ENCODE measurements at regions not wholly inside any gene's neighbourhood (a gene's known extent, or its start where the extent isn't known, plus 50 kb on each side); places are given as distances from the start of the nearest gene placed in this dataset.

DNA sequence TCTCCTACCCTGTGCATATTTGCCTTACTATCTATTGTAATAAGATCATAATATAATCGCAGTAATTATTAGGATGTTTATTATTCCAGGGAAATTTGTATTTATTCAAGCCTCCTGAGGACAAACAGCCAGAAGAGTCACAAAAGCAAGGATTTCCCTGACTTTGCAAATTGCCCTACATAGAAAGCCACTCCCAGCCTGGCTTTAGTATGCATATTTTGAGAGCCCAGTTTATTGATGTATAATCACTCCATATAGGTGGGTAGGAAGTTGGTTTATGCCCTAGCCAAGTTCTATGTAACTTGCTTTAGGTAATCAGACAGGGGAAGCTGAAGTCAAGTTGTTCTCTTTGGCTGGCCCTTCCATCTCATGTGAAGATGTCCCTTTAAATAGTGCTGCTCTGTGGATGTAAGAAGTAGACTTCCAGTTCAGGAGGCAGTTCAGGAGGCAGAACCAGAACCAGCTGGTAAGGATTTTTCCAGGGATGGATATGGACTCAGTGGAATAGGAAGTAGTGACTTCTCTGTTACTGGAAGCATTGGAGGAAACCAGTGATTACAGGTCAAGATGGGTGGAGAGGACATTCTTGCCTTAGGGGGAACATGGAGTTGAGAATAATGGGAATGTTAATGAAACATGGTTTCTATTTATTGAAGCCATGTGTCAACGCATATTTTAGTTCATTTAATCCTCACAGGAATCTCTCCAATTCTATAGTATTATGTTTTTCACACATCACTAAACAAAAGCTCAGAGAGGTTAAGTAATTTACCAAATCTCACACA, 70.5 kb upstream of the KIT start:
- Histone ChIP-seq H3K27me3 (ENCODE audit: control insufficient read depth in 2 of 2, insufficient read depth in 2 of 2, low read length in 2 of 2) (peaks cover 2% of the 10 kb centered on the region in 2 experiments), H3K4me2 (ENCODE audit: insufficient read depth, low read length) (no peak overlapping the region), H3K4me3 (replicated peaks in 1 of 3; ENCODE audit: insufficient read depth in 1 of 3, low read depth in 1 of 3, low read length in 3 of 3) (no peak overlapping the region), H3K9me3 (replicated peaks; ENCODE audit: control insufficient read depth, insufficient read depth, low read length) (no peaks in the 10 kb centered on the region), H3K4me1 (ENCODE audit: control insufficient read depth, extremely low read depth, insufficient read depth, low read length) (no peaks in the 10 kb centered on the region), H3K27ac (ENCODE audit: insufficient read depth, low read depth, low read length) (no peak overlapping the region), H2AFZ (ENCODE audit: low read depth, low read length) (no peak overlapping the region), H3K9ac (replicated peaks; ENCODE audit: extremely low read depth, insufficient read depth, low read length) (no peak overlapping the region), H3K79me2 (ENCODE audit: control insufficient read depth, insufficient read depth, low read length) (no peaks in the 10 kb centered on the region), H3K9me1 (replicated peaks; ENCODE audit: control insufficient read depth, extremely low read depth, insufficient read depth, low read length) (no peaks in the 10 kb centered on the region), H4K20me1 (replicated peaks; ENCODE audit: control insufficient read depth, extremely low read depth, insufficient read depth, low read length) (no peaks in the 10 kb centered on the region), H3K36me3 (ENCODE audit: control insufficient read depth in 2 of 2, extremely low read depth in 1 of 2, insufficient read depth in 2 of 2, low read length in 2 of 2) (no peaks in the 10 kb centered on the region)
- DNase-seq (ENCODE audit: low read depth, low spot score) (no peak), FAIRE-seq (no peak)
- dilution Hi-C loops (cut with MboI; ENCODE audit: extremely low pct_ligation_motif_present, low sequenced_read_pairs) (no loop called here), intact Hi-C loops (cut with micrococcal nuclease) (no loop called here)
- no TSS peak for BruUV-seq (replicated peaks)
- ChIA-PET CTCF (no interaction called here), POLR2A (no interaction called here)
- TF ChIP-seq POLR2A (IDR thresholded peaks at IDR 0.05; ENCODE audit: low read depth, low read length) (no peak), FOS (IDR thresholded peaks at IDR 0.05; ENCODE audit: borderline replicate concordance, insufficient read depth, low read length) (no peak), MYC (IDR thresholded peaks at IDR 0.05; ENCODE audit: low read depth, low read length) (no peak), POLR2AphosphoS5 (IDR thresholded peaks at IDR 0.05; ENCODE audit: insufficient read depth, low read depth, low read length) (no peak), EZH2 (IDR thresholded peaks at IDR 0.05; ENCODE audit: borderline replicate concordance, low read depth, low read length, severe bottlenecking) (no peak), GATA2 (IDR thresholded peaks at IDR 0.05; ENCODE audit: insufficient read depth, insufficient read length, low read depth, low read length) (no peak), JUN (IDR thresholded peaks at IDR 0.05; ENCODE audit: borderline replicate concordance, insufficient read depth, insufficient read length, low read depth) (no peak), CTCF (IDR thresholded peaks at IDR 0.05; ENCODE audit: extremely low read depth in 1 of 2, insufficient read depth in 1 of 2, low read depth in 1 of 2, low read length in 2 of 2) (no peak)
- TF ChIP-seq, protein P1, sequence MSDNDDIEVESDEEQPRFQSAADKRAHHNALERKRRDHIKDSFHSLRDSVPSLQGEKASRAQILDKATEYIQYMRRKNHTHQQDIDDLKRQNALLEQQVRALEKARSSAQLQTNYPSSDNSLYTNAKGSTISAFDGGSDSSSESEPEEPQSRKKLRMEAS (IDR thresholded peaks at IDR 0.05; ENCODE audit: insufficient read depth, insufficient read length): no peak
